ENCODE measurements at regions not wholly inside any gene's neighbourhood (a gene's known extent, or its start where the extent isn't known, plus 50 kb on each side); places are given as distances from the start of the nearest gene placed in this dataset.

DNA sequence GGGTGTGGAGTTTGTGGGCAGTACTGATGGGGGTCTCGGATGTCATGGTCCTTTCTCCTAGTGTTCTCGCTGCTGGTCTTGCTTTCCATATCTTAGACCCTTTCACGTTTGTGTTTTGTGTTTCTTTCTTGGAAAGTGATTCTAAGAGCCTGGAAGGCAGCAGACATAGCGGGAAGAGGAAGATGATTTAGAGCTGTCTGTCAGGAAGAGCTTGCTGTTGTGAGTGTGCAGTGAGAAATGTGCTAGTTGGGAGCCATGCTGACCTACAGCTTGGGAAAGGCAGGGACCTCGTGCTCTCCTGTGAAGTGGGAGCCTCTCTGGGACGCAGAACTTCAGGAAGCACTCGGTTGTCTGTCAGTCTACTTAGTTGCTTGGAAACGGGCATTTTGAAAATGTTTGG lies 122.2 kb downstream of the ZNF518B start:
- no peak for ATAC-seq
- Histone ChIP-seq H3K4me3 (ENCODE audit: low read length) (no peak overlapping the region), H3K27me3 (ENCODE audit: control insufficient read depth, insufficient read depth) (no peaks in the 10 kb centered on the region), H3K27ac (ENCODE audit: low read length) (no peak overlapping the region), H3K4me1 (ENCODE audit: control insufficient read depth, insufficient read depth, low read length) (no peaks in the 10 kb centered on the region), H3K9me3 (ENCODE audit: control insufficient read depth, low read length) (no peaks in the 10 kb centered on the region)
- no peak for DNase-seq
- WGBS, result 71% methylated on average over 8 of the region's 8 CpGs
- intact Hi-C loops (cut with DNase I), result no loop called here

- H3K4me1 ChIP-seq (ENCODE audit: control insufficient read depth, insufficient read depth, low read length), result no peaks in the 10 kb centered on the region
- no peak for ATAC-seq
- intact Hi-C loops (cut with DNase I), result no loop called here
Measured at GRCh38 chr4:10334506-10335028, 122.7 kb downstream of the ZNF518B start.

GRCh38 chr4:10333942-10334341 lies 123.3 kb downstream of the ZNF518B start:
- intact Hi-C loops (cut with DNase I), result no loop called here
- Histone ChIP-seq H3K27ac (ENCODE audit: low read length) (no peak overlapping the region), H3K27me3 (ENCODE audit: control insufficient read depth, insufficient read depth) (no peaks in the 10 kb centered on the region), H3K4me3 (ENCODE audit: low read length) (no peak overlapping the region), H3K4me1 (ENCODE audit: control insufficient read depth, insufficient read depth, low read length) (no peaks in the 10 kb centered on the region), H3K9me3 (ENCODE audit: control insufficient read depth, low read length) (no peaks in the 10 kb centered on the region)
- ATAC-seq, result no peak
- WGBS, result 56% methylated on average over 1 of the region's 1 CpG
- DNase-seq, result no peak

More at GRCh38 chr4:10334506-10335028, 122.7 kb downstream of the ZNF518B start:
- H3K27ac ChIP-seq (ENCODE audit: low read length), result no peak overlapping the region
- no peak overlapping the region for H3K4me3 ChIP-seq (ENCODE audit: low read length)
- no peak for DNase-seq
- no peaks in the 10 kb centered on the region for H3K27me3 ChIP-seq (ENCODE audit: control insufficient read depth, insufficient read depth)
- 74% methylated on average over 3 of the region's 3 CpGs for WGBS
- no peaks in the 10 kb centered on the region for H3K9me3 ChIP-seq (ENCODE audit: control insufficient read depth, low read length)

GRCh38 chr4:10326075-10326474 lies 131.2 kb downstream of the ZNF518B start:
- ATAC-seq, result no peak
- Histone ChIP-seq H3K27ac (ENCODE audit: low read length) (no peak overlapping the region), H3K27me3 (ENCODE audit: control insufficient read depth, insufficient read depth) (no peaks in the 10 kb centered on the region), H3K4me1 (ENCODE audit: control insufficient read depth, insufficient read depth, low read length) (no peaks in the 10 kb centered on the region), H3K9me3 (ENCODE audit: control insufficient read depth, low read length) (no peaks in the 10 kb centered on the region), H3K4me3 (ENCODE audit: low read length) (no peak overlapping the region)
- intact Hi-C loops (cut with DNase I), result no loop called here
- WGBS, result 81% methylated on average over 5 of the region's 5 CpGs
- DNase-seq, result no peak

DNA sequence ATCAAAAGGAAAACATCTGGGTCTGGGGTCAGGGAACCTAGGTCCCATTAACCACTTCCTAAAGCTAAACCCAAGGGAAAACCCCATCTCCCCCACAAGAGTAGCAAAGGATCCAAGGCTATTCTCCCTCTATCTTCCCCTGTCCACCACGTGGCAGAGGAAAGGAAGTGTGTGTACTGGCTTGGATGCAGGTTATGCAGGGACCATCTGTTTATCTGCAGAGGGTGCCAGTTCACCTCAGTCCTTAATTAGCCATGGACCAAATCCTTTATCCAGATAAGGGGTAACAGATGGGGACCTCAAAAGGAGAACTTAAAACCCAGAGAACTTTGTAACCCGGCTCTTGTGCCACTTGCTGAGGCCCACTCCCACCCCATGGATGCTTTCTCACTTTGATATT lies 135.3 kb downstream of the ZNF518B start:
- no peak for DNase-seq
- H3K4me1 ChIP-seq (ENCODE audit: control insufficient read depth, insufficient read depth, low read length), result no peaks in the 10 kb centered on the region
- WGBS, result 48% methylated on average over 2 of the region's 2 CpGs
- no peak overlapping the region for H3K27ac ChIP-seq (ENCODE audit: low read length)
- H3K4me3 ChIP-seq (ENCODE audit: low read length), result no peak overlapping the region
- intact Hi-C loops (cut with DNase I), result no loop called here
- no peaks in the 10 kb centered on the region for H3K27me3 ChIP-seq (ENCODE audit: control insufficient read depth, insufficient read depth)
- ATAC-seq, result no peak
- no peaks in the 10 kb centered on the region for H3K9me3 ChIP-seq (ENCODE audit: control insufficient read depth, low read length)

DNA sequence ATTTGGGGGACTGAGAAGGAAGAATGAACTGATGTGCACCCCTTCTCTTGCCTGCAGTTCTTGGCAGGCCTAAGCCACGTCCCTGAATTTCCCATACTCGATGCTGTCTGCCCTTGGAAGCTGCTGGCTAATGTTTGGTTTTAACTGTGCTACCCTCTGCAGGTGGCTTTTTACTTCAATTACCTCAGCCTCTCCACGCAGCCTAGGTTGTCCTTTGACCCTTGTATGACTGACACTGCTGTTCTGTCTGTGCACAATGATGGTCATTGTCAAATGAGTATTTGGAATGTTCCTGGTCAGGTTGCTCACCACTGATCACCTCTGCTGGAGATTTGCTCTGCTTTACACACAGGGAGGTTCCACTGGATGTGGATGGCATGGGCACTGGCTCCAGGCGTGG lies 137.1 kb downstream of the ZNF518B start:
- WGBS, result 78% methylated on average over 4 of the region's 4 CpGs
- Histone ChIP-seq H3K4me1 (ENCODE audit: control insufficient read depth, insufficient read depth, low read length) (no peaks in the 10 kb centered on the region), H3K9me3 (ENCODE audit: control insufficient read depth, low read length) (no peaks in the 10 kb centered on the region), H3K4me3 (ENCODE audit: low read length) (no peak overlapping the region), H3K27ac (ENCODE audit: low read length) (no peak overlapping the region), H3K27me3 (ENCODE audit: control insufficient read depth, insufficient read depth) (no peaks in the 10 kb centered on the region)
- DNase-seq, result no peak
- ATAC-seq, result no peak
- intact Hi-C loops (cut with DNase I), result no loop called here

DNA sequence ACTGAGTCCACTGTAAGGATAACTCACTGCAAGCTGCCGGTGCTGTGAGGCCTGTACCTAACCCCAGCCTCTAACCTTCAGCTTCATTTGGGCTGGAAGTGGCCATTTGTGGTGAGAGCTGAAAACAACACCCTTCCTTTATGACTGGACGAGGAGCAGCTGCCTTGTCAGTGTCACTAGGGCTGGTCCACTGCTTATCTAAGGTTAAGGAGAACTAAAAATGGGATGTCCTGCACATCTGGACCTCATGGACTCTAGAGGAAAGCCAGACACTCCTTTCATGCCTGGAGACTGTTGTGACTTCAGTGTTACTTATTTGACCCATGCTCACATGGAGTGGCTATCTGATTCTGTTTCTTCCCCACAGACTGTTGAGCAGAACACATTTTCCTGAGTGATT lies 139.9 kb downstream of the ZNF518B start:
- H3K27ac ChIP-seq (ENCODE audit: low read length), result no peak overlapping the region
- no peak overlapping the region for H3K4me3 ChIP-seq (ENCODE audit: low read length)
- DNase-seq (no peak), ATAC-seq (no peak)
- intact Hi-C loops (cut with DNase I), result no loop called here
- no peaks in the 10 kb centered on the region for H3K9me3 ChIP-seq (ENCODE audit: control insufficient read depth, low read length)
- WGBS, result 50% methylated on average over 2 of the region's 2 CpGs
- no peaks in the 10 kb centered on the region for H3K27me3 ChIP-seq (ENCODE audit: control insufficient read depth, insufficient read depth)
- H3K4me1 ChIP-seq (ENCODE audit: control insufficient read depth, insufficient read depth, low read length), result no peaks in the 10 kb centered on the region

- ATAC-seq (no peak), DNase-seq (no peak)
- no peak overlapping the region for H3K27ac ChIP-seq (ENCODE audit: low read length)
- intact Hi-C loops (cut with DNase I), result no loop called here
- H3K9me3 ChIP-seq (ENCODE audit: control insufficient read depth, low read length), result no peaks in the 10 kb centered on the region
- no peak overlapping the region for H3K4me3 ChIP-seq (ENCODE audit: low read length)
- no peaks in the 10 kb centered on the region for H3K4me1 ChIP-seq (ENCODE audit: control insufficient read depth, insufficient read depth, low read length)
- 81% methylated on average over 3 of the region's 3 CpGs for WGBS
- no peaks in the 10 kb centered on the region for H3K27me3 ChIP-seq (ENCODE audit: control insufficient read depth, insufficient read depth)
Measured at GRCh38 chr4:10316851-10317250, 140.4 kb downstream of the ZNF518B start.

- 72% methylated on average over 4 of the region's 4 CpGs for WGBS
- Histone ChIP-seq H3K4me3 (ENCODE audit: low read length) (no peak overlapping the region), H3K9me3 (ENCODE audit: control insufficient read depth, low read length) (no peaks in the 10 kb centered on the region), H3K27ac (ENCODE audit: low read length) (no peak overlapping the region), H3K27me3 (ENCODE audit: control insufficient read depth, insufficient read depth) (no peaks in the 10 kb centered on the region), H3K4me1 (ENCODE audit: control insufficient read depth, insufficient read depth, low read length) (no peaks in the 10 kb centered on the region)
- no peak for DNase-seq
- no peak for ATAC-seq
- intact Hi-C loops (cut with DNase I), result no loop called here
Measured at GRCh38 chr4:10315638-10316037, 141.6 kb downstream of the ZNF518B start.

DNA sequence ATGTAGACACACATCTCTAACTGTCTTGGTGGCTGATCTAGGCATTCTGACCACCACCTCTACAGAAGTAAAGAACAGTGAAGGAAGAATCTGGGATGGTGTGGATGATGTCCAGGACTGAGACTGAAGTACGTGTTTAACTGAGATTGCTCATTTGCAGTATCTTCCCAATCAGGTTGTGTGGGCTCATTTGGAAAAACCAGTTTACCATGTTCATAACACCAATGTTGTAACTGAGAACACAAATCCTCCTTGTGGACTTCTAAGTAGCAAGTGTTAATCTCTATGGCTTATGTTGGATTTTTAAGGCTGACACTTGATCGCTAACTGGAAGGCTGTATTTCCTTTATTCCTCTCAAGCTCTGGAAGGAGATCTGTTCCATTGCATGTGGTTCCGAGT lies 144.7 kb downstream of the ZNF518B start:
- no peak for ATAC-seq
- Histone ChIP-seq H3K4me3 (ENCODE audit: low read length) (no peak overlapping the region), H3K27ac (ENCODE audit: low read length) (no peak overlapping the region), H3K27me3 (ENCODE audit: control insufficient read depth, insufficient read depth) (no peaks in the 10 kb centered on the region), H3K4me1 (ENCODE audit: control insufficient read depth, insufficient read depth, low read length) (no peaks in the 10 kb centered on the region), H3K9me3 (ENCODE audit: control insufficient read depth, low read length) (no peaks in the 10 kb centered on the region)
- WGBS, result 86% methylated on average over 3 of the region's 3 CpGs
- DNase-seq, result no peak
- intact Hi-C loops (cut with DNase I), result no loop called here

DNA sequence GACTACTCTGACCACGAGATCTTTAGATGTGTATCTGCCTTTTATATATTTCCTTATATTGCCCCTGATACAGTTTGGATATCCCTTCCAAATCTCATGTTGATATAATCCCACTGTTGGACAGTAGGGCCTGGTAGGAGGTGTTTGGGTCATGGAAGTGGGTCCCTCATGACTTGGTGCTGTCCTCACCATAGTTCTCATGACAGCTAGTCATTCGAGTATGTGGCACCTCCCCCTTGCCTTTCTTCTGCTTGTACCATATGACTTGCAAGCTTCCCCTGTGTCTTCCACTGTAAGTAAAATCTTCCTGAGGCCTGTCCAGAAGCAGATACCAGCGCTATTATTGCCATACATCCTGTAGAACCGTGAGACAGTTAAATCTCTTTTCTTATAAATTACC lies 145.3 kb downstream of the ZNF518B start:
- WGBS, result 77% methylated on average over 4 of the region's 4 CpGs
- intact Hi-C loops (cut with DNase I), result no loop called here
- no peak for ATAC-seq
- Histone ChIP-seq H3K27me3 (ENCODE audit: control insufficient read depth, insufficient read depth) (no peaks in the 10 kb centered on the region), H3K9me3 (ENCODE audit: control insufficient read depth, low read length) (no peaks in the 10 kb centered on the region), H3K27ac (ENCODE audit: low read length) (no peak overlapping the region), H3K4me3 (ENCODE audit: low read length) (no peak overlapping the region), H3K4me1 (ENCODE audit: control insufficient read depth, insufficient read depth, low read length) (no peaks in the 10 kb centered on the region)
- DNase-seq, result no peak

- Histone ChIP-seq H3K4me3 (ENCODE audit: low read length) (no peak overlapping the region), H3K9me3 (ENCODE audit: control insufficient read depth, low read length) (no peaks in the 10 kb centered on the region), H3K4me1 (ENCODE audit: control insufficient read depth, insufficient read depth, low read length) (no peaks in the 10 kb centered on the region), H3K27ac (ENCODE audit: low read length) (no peak overlapping the region), H3K27me3 (ENCODE audit: control insufficient read depth, insufficient read depth) (no peaks in the 10 kb centered on the region)
- ATAC-seq, result no peak
- DNase-seq, result no peak
- intact Hi-C loops (cut with DNase I), result no loop called here
Measured at GRCh38 chr4:10305816-10306215, 151.4 kb downstream of the ZNF518B start.

Measured in right cardiac atrium (tissue), 5 donors.